ENCODE measurements at regions not wholly inside any gene's neighbourhood (a gene's known extent, or its start where the extent isn't known, plus 50 kb on each side); places are given as distances from the start of the nearest gene placed in this dataset.
"Not testable (repeated sequence)": the region's sequence is repeated elsewhere in the genome, so short reads cannot be mapped to it uniquely, and the experiment has no call there.

DNA sequence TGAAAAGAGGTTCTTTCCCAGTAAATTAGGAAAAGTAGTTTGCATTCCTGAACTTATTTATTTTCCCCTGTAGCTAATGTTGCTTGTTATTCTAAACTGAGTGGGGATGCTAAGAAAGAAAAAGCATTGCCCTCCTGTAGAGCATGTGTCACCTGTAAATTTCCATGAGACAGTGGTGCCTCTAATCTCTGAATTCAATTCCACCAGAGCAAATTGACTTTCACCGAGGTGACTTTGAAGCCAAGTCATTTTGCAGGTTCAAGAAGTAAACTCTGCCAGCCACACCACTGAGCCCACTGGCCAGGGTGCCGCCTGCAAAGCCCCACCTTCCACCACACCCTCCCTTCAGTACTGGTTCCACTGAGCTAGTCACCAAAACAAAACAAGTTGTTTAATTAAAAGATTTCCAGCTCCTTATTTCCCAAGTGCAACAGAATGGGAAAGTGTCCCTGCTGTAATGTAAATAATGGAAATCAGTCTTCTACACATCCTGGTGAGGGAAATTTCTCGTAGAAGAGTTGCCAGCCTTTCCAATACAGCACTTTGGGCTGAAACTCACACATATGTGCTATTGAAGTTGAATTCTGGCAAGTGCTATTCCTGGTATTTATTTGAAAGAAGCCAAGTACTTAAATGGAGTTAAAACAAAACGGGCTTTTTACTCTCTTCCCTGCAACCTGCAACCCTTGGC is 254.8 kb downstream of the RNF152 start:
- peaks cover 25% of the 10 kb centered on the region for H3K4me1 ChIP-seq (ENCODE audit: insufficient read depth, low read length)
- H3K9ac ChIP-seq (ENCODE audit: low read depth, low read length) = no peak overlapping the region
- no peaks in the 10 kb centered on the region for H3K9me3 ChIP-seq (ENCODE audit: control insufficient read depth, insufficient read depth, low read length)
- H3K36me3 ChIP-seq (ENCODE audit: insufficient read depth, low read length) = no peaks in the 10 kb centered on the region

DNA sequence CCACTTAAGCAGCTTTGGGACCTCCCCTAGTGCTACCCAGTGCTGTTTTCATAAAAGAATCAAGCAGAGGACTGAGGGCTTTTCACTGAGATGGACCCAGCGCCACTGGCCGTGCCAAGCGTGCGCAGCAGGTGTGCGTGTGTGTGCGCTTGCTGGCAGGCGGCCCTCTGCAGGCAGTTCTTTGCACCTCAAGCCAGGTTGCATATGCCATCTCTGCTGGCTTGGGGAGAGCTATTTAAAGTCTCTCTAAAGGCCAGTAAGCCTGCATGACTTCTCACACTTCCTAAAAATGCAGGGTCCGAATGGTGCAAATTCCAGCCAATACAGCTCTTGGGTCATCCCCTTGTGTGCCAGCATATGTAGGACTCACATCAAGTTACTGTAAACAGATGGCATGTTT is 255.5 kb downstream of the RNF152 start:
- Histone ChIP-seq H3K4me1 (ENCODE audit: insufficient read depth, low read length) (peaks cover 25% of the 10 kb centered on the region), H3K9ac (ENCODE audit: low read depth, low read length) (no peak overlapping the region; the same call in 1 of the 2 replicates), H3K9me3 (ENCODE audit: control insufficient read depth, insufficient read depth, low read length) (no peaks in the 10 kb centered on the region), H3K36me3 (ENCODE audit: insufficient read depth, low read length) (no peaks in the 10 kb centered on the region)

DNA sequence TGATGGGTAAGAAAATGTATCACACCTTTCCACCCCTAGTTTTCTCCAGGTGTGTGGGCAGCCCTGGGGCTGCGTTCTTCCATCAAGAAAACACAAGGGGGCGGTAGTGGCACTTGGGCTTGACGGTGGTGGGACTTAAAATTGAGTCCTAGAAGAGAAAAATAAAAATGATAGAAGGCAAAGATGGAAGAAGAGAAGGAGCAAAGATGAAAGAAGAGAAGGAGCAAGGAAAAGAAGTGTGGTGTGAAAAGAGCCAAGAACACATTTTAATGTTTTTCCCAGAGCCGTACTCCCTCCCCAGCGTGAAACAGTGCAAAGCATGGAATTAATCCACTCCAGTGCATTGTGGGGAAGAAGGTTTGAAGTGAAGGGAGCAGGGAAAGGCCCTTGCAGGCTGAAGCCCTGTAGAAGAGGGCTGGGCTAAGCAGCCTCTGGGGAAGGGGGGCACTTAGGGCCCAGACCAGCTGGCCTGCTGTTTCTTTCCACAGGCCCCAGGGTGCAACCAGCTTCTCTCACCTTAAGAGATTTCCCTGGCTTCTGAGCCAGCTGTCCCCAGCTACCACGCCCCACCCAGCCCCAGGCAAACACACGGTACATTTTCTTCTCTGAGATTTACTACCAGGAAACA is 256.8 kb downstream of the RNF152 start:
- Histone ChIP-seq H3K9me3 (ENCODE audit: control insufficient read depth, insufficient read depth, low read length) (no peaks in the 10 kb centered on the region), H3K36me3 (ENCODE audit: insufficient read depth, low read length) (no peaks in the 10 kb centered on the region), H3K4me1 (ENCODE audit: insufficient read depth, low read length) (peaks cover 25% of the 10 kb centered on the region), H3K9ac (ENCODE audit: low read depth, low read length) (peak overlapping the region; percentile 26; the same call in 1 of the 2 replicates)

DNA sequence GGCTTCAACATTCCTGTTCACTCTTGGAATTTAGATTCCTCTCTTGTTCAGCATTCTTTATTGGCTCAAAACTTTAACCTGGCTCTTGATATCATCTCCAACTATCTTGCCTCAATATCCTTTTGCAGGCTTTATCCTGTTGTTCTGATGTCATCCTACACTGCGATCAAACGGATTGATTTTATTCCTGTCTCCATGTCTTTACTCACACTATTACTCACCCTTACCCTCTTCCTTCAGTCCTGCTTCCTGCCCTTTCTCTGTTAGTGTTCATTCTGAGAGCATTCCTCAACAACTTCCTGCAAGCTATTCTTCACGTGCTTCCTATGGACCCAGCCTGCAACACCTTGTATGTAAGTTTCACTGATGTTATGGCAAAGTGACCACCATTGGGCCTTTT is 264.7 kb downstream of the RNF152 start:
- peaks cover 3% of the 10 kb centered on the region; the same call in 1 of the 2 replicates for H3K9me3 ChIP-seq (ENCODE audit: control insufficient read depth, insufficient read depth, low read length)
- H3K36me3 ChIP-seq (ENCODE audit: insufficient read depth, low read length) = no peaks in the 10 kb centered on the region
- H3K4me1 ChIP-seq (ENCODE audit: insufficient read depth, low read length) = no peaks in the 10 kb centered on the region
- H3K9ac ChIP-seq (ENCODE audit: low read depth, low read length) = no peak overlapping the region

DNA sequence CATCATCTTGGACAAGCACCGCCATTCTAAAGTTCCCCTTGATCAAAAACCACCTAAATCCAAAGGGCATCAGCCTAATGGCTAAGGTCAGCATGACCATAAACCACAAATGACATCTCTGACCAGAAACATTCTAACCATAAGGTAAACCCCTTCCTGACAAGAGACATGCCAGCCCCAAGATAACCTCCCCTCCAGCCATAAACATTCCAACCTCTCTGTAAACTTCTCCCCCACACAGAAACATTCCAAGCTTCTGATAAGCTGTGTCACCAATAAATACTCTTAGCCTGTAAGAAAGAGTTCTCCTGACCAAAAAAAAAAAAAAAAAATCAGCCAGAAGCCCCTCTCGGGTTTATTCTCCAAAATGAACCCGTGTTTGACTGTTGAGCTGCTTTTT is 268.2 kb downstream of the RNF152 start:
- not testable (repeated sequence) for H3K4me1 ChIP-seq (ENCODE audit: insufficient read depth, low read length); H3K36me3 ChIP-seq (ENCODE audit: insufficient read depth, low read length); H3K9me3 ChIP-seq (ENCODE audit: control insufficient read depth, insufficient read depth, low read length); H3K9ac ChIP-seq (ENCODE audit: low read depth, low read length)

DNA sequence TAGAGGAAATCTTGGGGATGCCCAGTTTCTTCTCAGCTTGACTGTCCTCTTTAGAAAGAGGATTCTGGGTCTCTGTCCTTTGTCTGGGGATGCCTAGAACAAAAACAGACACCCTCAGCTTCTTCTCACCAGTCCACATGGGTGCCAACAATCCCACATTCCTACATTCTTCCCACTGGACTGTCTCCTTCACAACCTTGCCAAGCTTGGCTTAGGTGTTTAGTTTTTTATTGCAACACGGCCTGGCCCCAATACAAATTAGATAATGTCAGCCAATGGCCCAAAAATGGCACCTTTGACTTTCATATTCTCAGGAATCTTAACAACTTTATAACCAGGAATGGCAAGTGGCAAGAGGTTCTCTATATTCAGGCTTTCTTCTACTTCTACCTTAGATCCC is 273.0 kb downstream of the RNF152 start:
- peaks cover 3% of the 10 kb centered on the region; the same call in 1 of the 2 replicates for H3K4me1 ChIP-seq (ENCODE audit: insufficient read depth, low read length)
- H3K9ac ChIP-seq (ENCODE audit: low read depth, low read length) = no peak overlapping the region
- no peaks in the 10 kb centered on the region for H3K36me3 ChIP-seq (ENCODE audit: insufficient read depth, low read length)
- no peaks in the 10 kb centered on the region; the same call in 1 of the 2 replicates for H3K9me3 ChIP-seq (ENCODE audit: control insufficient read depth, insufficient read depth, low read length)

DNA sequence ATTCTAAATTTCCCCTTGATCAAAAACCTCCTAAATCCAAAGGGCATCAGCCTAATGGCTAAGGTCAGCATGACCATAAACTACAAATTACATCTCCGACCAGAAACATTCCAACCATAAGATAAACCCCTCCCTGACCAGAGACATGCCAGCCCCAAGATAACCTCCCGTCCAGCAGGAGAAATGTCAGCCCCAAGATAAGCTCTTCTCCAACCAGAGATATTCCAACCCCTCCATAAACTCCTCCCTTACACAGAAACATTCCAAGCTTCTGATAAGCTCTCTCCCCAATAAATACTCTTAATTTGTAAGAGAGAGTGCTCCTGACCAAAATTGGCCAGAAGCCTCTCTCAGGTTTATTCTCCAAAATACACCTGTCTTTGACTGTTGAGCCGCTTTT is 274.0 kb downstream of the RNF152 start:
- Histone ChIP-seq H3K9me3 (ENCODE audit: control insufficient read depth, insufficient read depth, low read length) (peaks cover 3% of the 10 kb centered on the region; the same call in 1 of the 2 replicates), H3K36me3 (ENCODE audit: insufficient read depth, low read length) (no peaks in the 10 kb centered on the region; the same call in 1 of the 2 replicates), H3K9ac (ENCODE audit: low read depth, low read length) (no peak overlapping the region), H3K4me1 (ENCODE audit: insufficient read depth, low read length) (peaks cover 3% of the 10 kb centered on the region; the same call in 1 of the 2 replicates)

DNA sequence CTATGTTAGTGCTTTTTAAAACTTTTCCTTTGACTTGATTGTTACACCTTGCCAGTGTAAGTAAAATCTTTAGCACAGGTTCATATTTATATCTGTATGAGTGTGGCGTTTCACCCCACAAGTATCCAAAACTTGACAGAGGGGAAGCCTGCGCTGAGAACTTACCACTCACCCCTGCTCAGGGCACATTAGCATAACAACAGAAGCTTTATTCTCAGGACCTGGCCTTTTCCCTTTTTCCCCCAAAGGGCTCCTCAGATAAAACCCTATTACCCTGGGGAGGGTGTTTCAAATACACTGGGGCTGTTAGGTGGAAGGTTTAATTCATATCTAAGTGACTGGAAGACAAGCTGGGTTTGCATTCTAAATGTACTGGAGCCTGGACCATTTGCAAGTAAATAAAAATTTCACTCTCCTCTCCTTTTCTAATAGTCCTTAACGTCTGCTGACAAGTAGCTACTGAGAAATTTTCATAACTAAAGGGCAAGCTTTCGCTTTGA is 276.6 kb downstream of the RNF152 start:
- H3K9me3 ChIP-seq (ENCODE audit: control insufficient read depth, insufficient read depth, low read length) = peaks cover 3% of the 10 kb centered on the region
- no peak overlapping the region for H3K9ac ChIP-seq (ENCODE audit: low read depth, low read length)
- H3K36me3 ChIP-seq (ENCODE audit: insufficient read depth, low read length) = no peaks in the 10 kb centered on the region; the same call in 1 of the 2 replicates
- H3K4me1 ChIP-seq (ENCODE audit: insufficient read depth, low read length) = peaks cover 3% of the 10 kb centered on the region

DNA sequence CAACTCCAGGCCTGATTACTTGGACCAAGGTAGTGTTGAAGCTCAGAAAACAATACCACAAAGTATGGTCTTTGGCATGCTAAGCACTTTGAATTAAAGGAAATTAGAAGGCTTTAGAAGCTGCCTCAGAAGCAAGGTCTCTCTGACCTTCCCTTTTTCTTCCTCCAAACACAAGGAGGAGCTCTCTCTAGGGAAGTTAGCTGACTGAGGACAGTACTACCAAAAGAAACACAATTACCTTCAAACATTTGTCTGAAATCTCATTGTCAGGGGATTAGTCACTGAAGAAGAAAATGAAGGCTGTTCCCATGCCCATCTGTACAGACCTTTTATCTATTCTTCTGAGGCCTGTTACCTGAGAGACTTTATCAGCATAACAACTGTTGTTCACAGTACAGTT is 279.3 kb downstream of the CDH20 start:
- no peak overlapping the region for H3K9ac ChIP-seq (ENCODE audit: low read depth, low read length)
- H3K9me3 ChIP-seq (ENCODE audit: control insufficient read depth, insufficient read depth, low read length) = peaks cover 7% of the 10 kb centered on the region
- H3K4me1 ChIP-seq (ENCODE audit: insufficient read depth, low read length) = peaks cover 4% of the 10 kb centered on the region
- H3K36me3 ChIP-seq (ENCODE audit: insufficient read depth, low read length) = no peaks in the 10 kb centered on the region; the same call in 1 of the 2 replicates

DNA sequence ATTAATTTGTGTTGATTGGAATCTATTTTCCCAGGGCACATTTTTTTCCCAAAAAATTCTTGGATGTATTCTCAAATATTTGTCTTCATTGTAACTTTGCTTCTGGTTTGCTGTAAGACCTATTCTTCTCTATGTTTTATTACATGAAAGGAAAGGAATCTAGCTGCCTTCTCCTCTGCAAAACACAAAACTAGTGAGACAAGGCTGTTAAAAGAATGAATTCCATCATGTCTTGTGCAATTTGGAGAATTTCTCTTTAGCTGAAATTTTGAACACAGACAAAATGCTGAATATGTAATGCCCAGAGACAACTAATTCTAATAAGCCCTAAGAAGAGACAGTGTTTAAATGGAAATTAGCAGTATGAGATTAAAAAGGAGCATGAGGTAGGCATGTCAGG is 275.9 kb downstream of the CDH20 start:
- Histone ChIP-seq H3K4me1 (ENCODE audit: insufficient read depth, low read length) (peaks cover 21% of the 10 kb centered on the region; the same call in 1 of the 2 replicates), H3K36me3 (ENCODE audit: insufficient read depth, low read length) (no peaks in the 10 kb centered on the region), H3K9ac (ENCODE audit: low read depth, low read length) (no peak overlapping the region), H3K9me3 (ENCODE audit: control insufficient read depth, insufficient read depth, low read length) (peaks cover 6% of the 10 kb centered on the region)

DNA sequence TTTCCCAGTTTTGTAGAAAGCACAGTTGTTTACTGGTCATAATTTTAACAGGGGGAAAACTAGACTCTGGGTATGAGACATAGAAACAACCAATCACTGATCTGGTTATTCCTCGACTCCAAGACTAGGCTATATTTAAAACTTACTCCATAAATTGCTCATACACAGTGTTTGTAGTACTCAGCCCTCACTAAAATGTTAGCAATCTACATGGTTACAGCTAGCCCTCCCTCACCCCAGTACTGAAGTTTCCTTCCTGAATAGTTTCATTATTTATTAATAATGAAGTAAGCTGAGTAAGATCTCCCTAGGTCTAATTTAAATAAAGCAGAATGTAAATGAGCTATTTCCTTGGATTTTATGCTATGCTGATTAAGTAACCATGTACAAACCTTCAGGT is 275.1 kb downstream of the CDH20 start:
- H3K9ac ChIP-seq (ENCODE audit: low read depth, low read length) = no peak overlapping the region
- H3K9me3 ChIP-seq (ENCODE audit: control insufficient read depth, insufficient read depth, low read length) = peaks cover 4% of the 10 kb centered on the region; the same call in 1 of the 2 replicates
- peaks cover 21% of the 10 kb centered on the region; the same call in 1 of the 2 replicates for H3K4me1 ChIP-seq (ENCODE audit: insufficient read depth, low read length)
- H3K36me3 ChIP-seq (ENCODE audit: insufficient read depth, low read length) = peaks cover 5% of the 10 kb centered on the region; the same call in 1 of the 2 replicates

DNA sequence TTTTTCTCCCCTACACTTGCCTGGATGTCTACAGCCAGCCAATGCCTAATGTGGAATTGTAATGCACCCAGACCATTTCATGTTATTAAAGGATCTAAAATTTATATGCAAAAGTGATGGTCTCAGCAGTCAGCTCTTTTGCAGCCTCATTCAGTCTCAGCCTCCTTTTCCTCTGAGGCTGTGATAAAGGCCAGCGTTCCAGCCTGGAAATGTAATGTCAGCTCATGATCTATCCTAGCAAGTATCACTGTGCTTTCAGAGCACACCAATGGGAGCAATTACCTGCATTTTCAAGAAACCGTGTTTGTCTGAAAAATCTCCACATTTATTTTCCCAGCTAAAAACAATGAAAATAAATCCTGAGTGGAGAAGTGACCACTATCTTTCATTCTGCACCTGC is 274.6 kb downstream of the CDH20 start:
- Histone ChIP-seq H3K9me3 (ENCODE audit: control insufficient read depth, insufficient read depth, low read length) (peaks cover 4% of the 10 kb centered on the region; the same call in 1 of the 2 replicates), H3K36me3 (ENCODE audit: insufficient read depth, low read length) (peaks cover 7% of the 10 kb centered on the region; the same call in 1 of the 2 replicates), H3K4me1 (ENCODE audit: insufficient read depth, low read length) (peaks cover 23% of the 10 kb centered on the region), H3K9ac (ENCODE audit: low read depth, low read length) (no peak overlapping the region)

DNA sequence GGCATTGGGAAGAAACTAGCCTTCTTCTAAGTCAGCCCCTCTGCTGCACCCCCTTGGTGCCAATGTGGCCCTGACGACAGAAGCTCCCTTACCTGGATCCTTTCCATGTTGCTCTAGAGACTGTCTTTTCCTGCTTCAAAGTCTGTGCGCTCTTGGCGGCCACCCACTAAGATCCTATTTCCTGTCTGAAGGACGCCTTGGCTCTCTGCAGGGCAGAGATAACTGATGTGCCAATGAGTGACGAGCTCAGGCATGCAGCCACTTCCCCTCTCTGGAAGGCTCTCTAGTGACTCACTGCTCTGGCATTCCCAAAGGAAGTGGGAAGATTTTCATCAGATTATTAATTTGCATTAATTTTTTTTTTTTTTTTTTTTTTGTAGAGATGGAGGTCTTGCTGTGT is 273.5 kb downstream of the CDH20 start:
- Histone ChIP-seq H3K36me3 (ENCODE audit: insufficient read depth, low read length) (peaks cover 7% of the 10 kb centered on the region; the same call in 1 of the 2 replicates), H3K4me1 (ENCODE audit: insufficient read depth, low read length) (peaks cover 28% of the 10 kb centered on the region), H3K9me3 (ENCODE audit: control insufficient read depth, insufficient read depth, low read length) (peaks cover 4% of the 10 kb centered on the region; the same call in 1 of the 2 replicates), H3K9ac (ENCODE audit: low read depth, low read length) (peak overlapping the region; percentile 61)

DNA sequence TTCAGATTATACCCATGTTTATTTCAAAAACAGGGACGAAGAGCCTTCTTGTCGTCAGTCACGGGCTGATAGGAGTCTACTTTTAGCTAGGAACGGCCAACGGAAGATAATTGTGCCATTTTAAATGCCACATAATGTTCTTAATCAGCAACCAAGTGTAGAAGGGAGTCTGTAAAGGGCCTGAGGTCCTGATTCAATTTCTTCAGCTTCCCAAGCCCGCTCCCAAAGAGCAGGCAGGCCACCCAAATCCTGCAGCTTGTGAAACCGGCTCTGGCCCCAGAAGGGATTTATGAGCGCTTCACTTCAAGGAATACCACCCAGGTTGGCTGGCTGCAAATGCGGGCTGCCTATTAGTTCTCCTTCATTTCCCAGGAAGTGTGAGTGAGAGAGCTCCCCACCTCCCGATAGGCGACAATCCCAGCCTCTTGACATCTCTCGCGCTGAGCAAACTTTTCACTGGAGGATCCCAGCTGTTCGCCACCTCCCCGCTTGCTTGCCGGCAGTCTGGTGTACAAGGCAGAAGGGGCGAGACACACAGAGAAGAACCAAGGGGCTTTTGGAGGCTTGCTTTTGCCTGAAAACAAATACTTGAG is 272.9 kb downstream of the CDH20 start:
- peaks cover 7% of the 10 kb centered on the region; the same call in 1 of the 2 replicates for H3K36me3 ChIP-seq (ENCODE audit: insufficient read depth, low read length)
- H3K9ac ChIP-seq (ENCODE audit: low read depth, low read length) = peak overlapping the region; percentile 61
- H3K9me3 ChIP-seq (ENCODE audit: control insufficient read depth, insufficient read depth, low read length) = peaks cover 4% of the 10 kb centered on the region; the same call in 1 of the 2 replicates
- H3K4me1 ChIP-seq (ENCODE audit: insufficient read depth, low read length) = peaks cover 28% of the 10 kb centered on the region

Measured in ES-I3 (cell line).